ENCODE measurements at regions not wholly inside any gene's neighbourhood (a gene's known extent, or its start where the extent isn't known, plus 50 kb on each side); places are given as distances from the start of the nearest gene placed in this dataset.
"Not testable (repeated sequence)": the region's sequence is repeated elsewhere in the genome, so short reads cannot be mapped to it uniquely, and the experiment has no call there.

- Mint-ChIP-seq H3K36me3 (ENCODE audit: unreplicated experiment) (no peaks in the 10 kb centered on the region), H3K27ac (ENCODE audit: unreplicated experiment) (no peak overlapping the region), H3K4me1 (ENCODE audit: low read depth, unreplicated experiment) (no peaks in the 10 kb centered on the region), H3K4me3 (ENCODE audit: unreplicated experiment) (no peak overlapping the region), H3K9me3 (ENCODE audit: unreplicated experiment) (no peaks in the 10 kb centered on the region), H3K27me3 (ENCODE audit: unreplicated experiment) (no peaks in the 10 kb centered on the region)
- TF ChIP-seq CTCF (IDR thresholded peaks at IDR 0.05; ENCODE audit: partially characterized antibody, unreplicated experiment) = no peak
- DNase-seq = no peak
Measured at GRCh38 chr4:94068753-94069719, 138.6 kb upstream of the SMARCAD1 start.

- Mint-ChIP-seq H3K9me3 (ENCODE audit: unreplicated experiment) (no peaks in the 10 kb centered on the region), H3K36me3 (ENCODE audit: unreplicated experiment) (no peaks in the 10 kb centered on the region), H3K27me3 (ENCODE audit: unreplicated experiment) (no peaks in the 10 kb centered on the region), H3K4me1 (ENCODE audit: low read depth, unreplicated experiment) (no peaks in the 10 kb centered on the region), H3K27ac (ENCODE audit: unreplicated experiment) (no peak overlapping the region), H3K4me3 (ENCODE audit: unreplicated experiment) (no peak overlapping the region)
- no peak for TF ChIP-seq CTCF (IDR thresholded peaks at IDR 0.05; ENCODE audit: partially characterized antibody, unreplicated experiment)
- DNase-seq = no peak
Measured at GRCh38 chr4:94076498-94076897, 131.2 kb upstream of the SMARCAD1 start.

GRCh38 chr4:94084155-94084554 is 123.5 kb upstream of the SMARCAD1 start:
- no peak overlapping the region for H3K4me3 Mint-ChIP-seq (ENCODE audit: unreplicated experiment)
- H3K9me3 Mint-ChIP-seq (ENCODE audit: unreplicated experiment) = peaks cover 6% of the 10 kb centered on the region
- DNase-seq = no peak
- no peaks in the 10 kb centered on the region for H3K4me1 Mint-ChIP-seq (ENCODE audit: low read depth, unreplicated experiment)
- H3K27me3 Mint-ChIP-seq (ENCODE audit: unreplicated experiment) = no peaks in the 10 kb centered on the region
- H3K27ac Mint-ChIP-seq (ENCODE audit: unreplicated experiment) = no peak overlapping the region
- peaks cover 15% of the 10 kb centered on the region for H3K36me3 Mint-ChIP-seq (ENCODE audit: unreplicated experiment)
- no peak for TF ChIP-seq CTCF (IDR thresholded peaks at IDR 0.05; ENCODE audit: partially characterized antibody, unreplicated experiment)

- DNase-seq; H3K4me1 Mint-ChIP-seq (ENCODE audit: low read depth, unreplicated experiment); H3K9me3 Mint-ChIP-seq (ENCODE audit: unreplicated experiment); H3K4me3 Mint-ChIP-seq (ENCODE audit: unreplicated experiment); H3K36me3 Mint-ChIP-seq (ENCODE audit: unreplicated experiment); H3K27me3 Mint-ChIP-seq (ENCODE audit: unreplicated experiment); H3K27ac Mint-ChIP-seq (ENCODE audit: unreplicated experiment): not testable (repeated sequence)
Measured at GRCh38 chr4:94099141-94099540, 108.5 kb upstream of the SMARCAD1 start.

- Mint-ChIP-seq H3K4me3 (ENCODE audit: unreplicated experiment) (no peak overlapping the region), H3K9me3 (ENCODE audit: unreplicated experiment) (no peaks in the 10 kb centered on the region), H3K27ac (ENCODE audit: unreplicated experiment) (no peak overlapping the region), H3K36me3 (ENCODE audit: unreplicated experiment) (no peaks in the 10 kb centered on the region), H3K27me3 (ENCODE audit: unreplicated experiment) (no peaks in the 10 kb centered on the region), H3K4me1 (ENCODE audit: low read depth, unreplicated experiment) (no peaks in the 10 kb centered on the region)
- DNase-seq = no peak
- TF ChIP-seq CTCF (IDR thresholded peaks at IDR 0.05; ENCODE audit: partially characterized antibody, unreplicated experiment) = no peak
Measured at GRCh38 chr4:94112644-94113043, 95.0 kb upstream of the SMARCAD1 start.

Measured in glutamatergic neuron (in vitro differentiated cells).